ENCODE measurements at regions not wholly inside any gene's neighbourhood (a gene's known extent, or its start where the extent isn't known, plus 50 kb on each side); places are given as distances from the start of the nearest gene placed in this dataset.

GRCh38 chr14:98385851-98386250, 886.1 kb downstream of the BCL11B start:
- DNase-seq = no peak
- H3K9me3 Mint-ChIP-seq = peaks cover 3% of the 10 kb centered on the region
- H3K4me3 Mint-ChIP-seq = no peak overlapping the region
- H3K36me3 Mint-ChIP-seq (ENCODE audit: insufficient read depth) = no peaks in the 10 kb centered on the region
- no peaks in the 10 kb centered on the region for H3K4me1 Mint-ChIP-seq (ENCODE audit: low read depth)
- no peak for ATAC-seq
- H3K27me3 Mint-ChIP-seq (ENCODE audit: low read depth) = no peaks in the 10 kb centered on the region

- Mint-ChIP-seq H3K9me3 (no peaks in the 10 kb centered on the region), H3K36me3 (ENCODE audit: insufficient read depth) (no peaks in the 10 kb centered on the region), H3K27me3 (ENCODE audit: low read depth) (no peaks in the 10 kb centered on the region), H3K4me3 (no peak overlapping the region), H3K4me1 (ENCODE audit: low read depth) (no peaks in the 10 kb centered on the region)
- DNase-seq (no peak), ATAC-seq (no peak)
Observed at GRCh38 chr14:98391061-98391460, 880.9 kb downstream of the BCL11B start.

GRCh38 chr14:98393527-98393926, 878.5 kb downstream of the BCL11B start:
- no peaks in the 10 kb centered on the region for H3K36me3 Mint-ChIP-seq (ENCODE audit: insufficient read depth)
- DNase-seq = no peak
- H3K27me3 Mint-ChIP-seq (ENCODE audit: low read depth) = no peaks in the 10 kb centered on the region
- no peaks in the 10 kb centered on the region for H3K4me1 Mint-ChIP-seq (ENCODE audit: low read depth)
- H3K4me3 Mint-ChIP-seq = no peak overlapping the region
- no peaks in the 10 kb centered on the region for H3K9me3 Mint-ChIP-seq
- ATAC-seq = no peak

GRCh38 chr14:98404811-98405210, 867.2 kb downstream of the BCL11B start:
- H3K27me3 Mint-ChIP-seq (ENCODE audit: low read depth) = no peaks in the 10 kb centered on the region
- H3K9me3 Mint-ChIP-seq = no peaks in the 10 kb centered on the region
- H3K4me1 Mint-ChIP-seq (ENCODE audit: low read depth) = peaks cover 13% of the 10 kb centered on the region
- no peak for DNase-seq
- H3K36me3 Mint-ChIP-seq (ENCODE audit: insufficient read depth) = no peaks in the 10 kb centered on the region
- H3K4me3 Mint-ChIP-seq = no peak overlapping the region
- no peak for ATAC-seq

- H3K27me3 Mint-ChIP-seq (ENCODE audit: low read depth) = no peaks in the 10 kb centered on the region
Observed at GRCh38 chr14:98408024-98408555, 863.9 kb downstream of the BCL11B start.

GRCh38 chr14:98408713-98409112, 863.3 kb downstream of the BCL11B start:
- ATAC-seq = peak in 1 of 2 donors; percentile 56
- Mint-ChIP-seq H3K4me3 (no peak overlapping the region), H3K36me3 (ENCODE audit: insufficient read depth) (no peaks in the 10 kb centered on the region), H3K4me1 (ENCODE audit: low read depth) (peaks cover 16% of the 10 kb centered on the region), H3K27me3 (ENCODE audit: low read depth) (no peaks in the 10 kb centered on the region), H3K9me3 (no peaks in the 10 kb centered on the region)
- DNase-seq = no peak

More at GRCh38 chr14:98408024-98408555, 863.9 kb downstream of the BCL11B start:
- no peak for ATAC-seq
- Mint-ChIP-seq H3K4me3 (no peak overlapping the region), H3K36me3 (ENCODE audit: insufficient read depth) (no peaks in the 10 kb centered on the region), H3K4me1 (ENCODE audit: low read depth) (peaks cover 16% of the 10 kb centered on the region), H3K9me3 (no peaks in the 10 kb centered on the region)
- no peak for DNase-seq

- no peak overlapping the region for H3K4me3 Mint-ChIP-seq
- DNase-seq (no peak), ATAC-seq (no peak)
- peaks cover 7% of the 10 kb centered on the region for H3K4me1 Mint-ChIP-seq (ENCODE audit: low read depth)
- no peaks in the 10 kb centered on the region for H3K36me3 Mint-ChIP-seq (ENCODE audit: insufficient read depth)
- H3K9me3 Mint-ChIP-seq = no peaks in the 10 kb centered on the region
- H3K27me3 Mint-ChIP-seq (ENCODE audit: low read depth) = no peaks in the 10 kb centered on the region
Observed at GRCh38 chr14:98411154-98411553, 860.8 kb downstream of the BCL11B start.

GRCh38 chr14:98412431-98412830, 859.6 kb downstream of the BCL11B start:
- H3K9me3 Mint-ChIP-seq = no peaks in the 10 kb centered on the region
- H3K4me3 Mint-ChIP-seq = no peak overlapping the region
- H3K36me3 Mint-ChIP-seq (ENCODE audit: insufficient read depth) = no peaks in the 10 kb centered on the region
- H3K27me3 Mint-ChIP-seq (ENCODE audit: low read depth) = no peaks in the 10 kb centered on the region
- H3K4me1 Mint-ChIP-seq (ENCODE audit: low read depth) = peaks cover 7% of the 10 kb centered on the region
- ATAC-seq = no peak
- no peak for DNase-seq

DNA sequence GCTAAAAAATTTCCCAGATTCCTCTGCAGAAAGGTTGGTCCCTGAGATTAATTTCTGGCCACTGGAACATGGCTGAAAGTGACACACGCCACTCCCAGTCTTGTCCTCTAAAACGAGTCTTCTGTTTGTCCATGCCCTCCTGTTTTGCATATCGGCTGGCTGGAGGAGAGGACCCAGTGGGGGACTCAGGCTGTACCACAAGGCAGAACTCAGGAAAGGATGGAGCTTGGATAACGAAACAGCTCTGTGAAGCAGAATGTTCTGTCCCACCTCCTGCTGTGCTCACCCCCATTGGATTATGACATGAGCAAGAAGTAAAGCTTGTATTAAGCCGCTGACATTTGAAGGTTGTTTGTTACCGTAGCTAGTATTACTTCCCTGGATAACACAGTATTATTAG, 856.2 kb downstream of the BCL11B start:
- Mint-ChIP-seq H3K27me3 (ENCODE audit: low read depth) (no peaks in the 10 kb centered on the region), H3K9me3 (no peaks in the 10 kb centered on the region), H3K4me3 (no peak overlapping the region), H3K36me3 (ENCODE audit: insufficient read depth) (no peaks in the 10 kb centered on the region), H3K4me1 (ENCODE audit: low read depth) (peaks cover 1% of the 10 kb centered on the region)
- no peak for ATAC-seq
- no peak for DNase-seq

GRCh38 chr14:98417001-98417400, 855.0 kb downstream of the BCL11B start:
- no peaks in the 10 kb centered on the region for H3K4me1 Mint-ChIP-seq (ENCODE audit: low read depth)
- no peak for DNase-seq
- no peaks in the 10 kb centered on the region for H3K36me3 Mint-ChIP-seq (ENCODE audit: insufficient read depth)
- H3K9me3 Mint-ChIP-seq = no peaks in the 10 kb centered on the region
- H3K27me3 Mint-ChIP-seq (ENCODE audit: low read depth) = no peaks in the 10 kb centered on the region
- H3K4me3 Mint-ChIP-seq = no peak overlapping the region
- ATAC-seq = no peak

GRCh38 chr14:98428483-98428994, 843.5 kb downstream of the BCL11B start:
- no peak overlapping the region for H3K4me3 Mint-ChIP-seq
- no peaks in the 10 kb centered on the region for H3K36me3 Mint-ChIP-seq (ENCODE audit: insufficient read depth)
- no peaks in the 10 kb centered on the region for H3K27me3 Mint-ChIP-seq (ENCODE audit: low read depth)
- DNase-seq (no peak), ATAC-seq (peak; percentile 28 to 51)
- H3K4me1 Mint-ChIP-seq (ENCODE audit: low read depth) = peaks cover 22% of the 10 kb centered on the region
- no peaks in the 10 kb centered on the region for H3K9me3 Mint-ChIP-seq

GRCh38 chr14:98433436-98433835, 838.6 kb downstream of the BCL11B start:
- peaks cover 25% of the 10 kb centered on the region for H3K4me1 Mint-ChIP-seq (ENCODE audit: low read depth)
- no peak overlapping the region for H3K4me3 Mint-ChIP-seq
- ATAC-seq = no peak
- no peak for DNase-seq
- H3K36me3 Mint-ChIP-seq (ENCODE audit: insufficient read depth) = no peaks in the 10 kb centered on the region
- no peaks in the 10 kb centered on the region for H3K27me3 Mint-ChIP-seq (ENCODE audit: low read depth)
- no peaks in the 10 kb centered on the region for H3K9me3 Mint-ChIP-seq

DNA sequence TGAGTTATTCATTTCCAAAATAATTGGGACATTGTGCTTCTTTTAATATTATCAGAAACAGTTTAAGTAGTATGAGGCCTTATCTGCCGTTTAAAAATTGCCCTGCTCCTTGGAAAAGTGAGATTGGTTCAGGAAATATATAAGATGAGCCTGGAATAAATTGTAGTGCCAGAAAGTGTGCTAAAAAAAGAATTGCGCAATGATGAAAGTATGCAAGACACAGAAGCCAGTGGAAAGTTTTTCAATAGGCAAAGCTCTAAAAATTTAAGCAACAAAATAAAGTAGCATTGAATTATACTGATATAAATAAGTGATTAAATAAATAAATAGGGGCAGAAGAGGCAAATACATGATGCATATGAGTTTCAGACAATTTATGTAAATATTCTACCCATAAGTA, 834.9 kb downstream of the BCL11B start:
- H3K4me1 Mint-ChIP-seq (ENCODE audit: low read depth) = peaks cover 19% of the 10 kb centered on the region
- no peaks in the 10 kb centered on the region for H3K36me3 Mint-ChIP-seq (ENCODE audit: insufficient read depth)
- no peaks in the 10 kb centered on the region for H3K27me3 Mint-ChIP-seq (ENCODE audit: low read depth)
- no peak for ATAC-seq
- peaks cover 5% of the 10 kb centered on the region for H3K9me3 Mint-ChIP-seq
- no peak overlapping the region for H3K4me3 Mint-ChIP-seq
- no peak for DNase-seq

DNA sequence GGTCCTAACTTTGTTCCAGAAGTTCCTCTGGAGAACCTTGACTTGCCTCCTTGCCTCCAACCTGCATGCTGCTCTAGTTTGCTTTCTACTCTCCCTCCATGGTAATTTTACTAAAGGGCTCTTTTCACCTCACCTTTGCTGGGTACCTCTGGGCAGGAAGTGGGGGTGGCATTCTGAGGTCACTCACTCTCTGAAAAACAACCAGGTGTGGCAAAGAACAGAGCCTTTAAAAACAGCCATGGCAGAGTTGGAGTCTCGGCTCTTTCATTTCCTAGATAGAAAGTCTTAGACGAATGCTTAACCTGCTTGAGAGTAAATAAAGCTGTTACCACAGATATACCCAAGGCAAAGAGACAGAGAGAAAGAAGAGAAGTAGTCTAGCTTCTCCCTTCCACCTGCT, 827.9 kb downstream of the BCL11B start:
- peak overlapping the region; percentile 8 for H3K4me3 Mint-ChIP-seq
- H3K27me3 Mint-ChIP-seq (ENCODE audit: low read depth) = no peaks in the 10 kb centered on the region
- H3K4me1 Mint-ChIP-seq (ENCODE audit: low read depth) = peaks cover 39% of the 10 kb centered on the region

DNA sequence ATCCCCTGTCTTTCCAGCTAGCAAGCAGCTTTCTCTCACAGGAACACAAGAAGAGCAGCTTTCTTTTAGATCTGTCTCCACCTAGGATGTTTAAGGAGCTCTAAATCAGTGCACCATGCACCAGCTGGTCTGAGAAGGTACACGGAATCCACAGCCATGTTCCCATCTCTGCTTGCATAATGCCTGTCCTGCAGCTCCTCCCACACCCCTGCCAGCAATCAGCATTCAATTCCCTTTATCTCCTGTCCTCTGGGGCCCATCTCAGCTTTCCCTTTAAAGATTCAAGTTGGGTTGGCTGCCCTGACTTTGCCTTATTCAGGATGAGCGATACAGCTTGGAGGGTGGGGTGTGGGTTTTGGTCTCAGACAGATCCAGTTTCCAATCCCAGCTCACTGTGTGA, 826.3 kb downstream of the BCL11B start:
- DNase-seq (no peak), ATAC-seq (no peak)
- Mint-ChIP-seq H3K4me3 (no peak overlapping the region), H3K27me3 (ENCODE audit: low read depth) (no peaks in the 10 kb centered on the region), H3K9me3 (peaks cover 4% of the 10 kb centered on the region), H3K36me3 (ENCODE audit: insufficient read depth) (no peaks in the 10 kb centered on the region), H3K4me1 (ENCODE audit: low read depth) (peaks cover 39% of the 10 kb centered on the region)

More for the DNA sequence above, 827.9 kb downstream of the BCL11B start:
- peak; percentile 15 for DNase-seq
- Mint-ChIP-seq H3K36me3 (ENCODE audit: insufficient read depth) (no peaks in the 10 kb centered on the region), H3K9me3 (peaks cover 8% of the 10 kb centered on the region)
- ATAC-seq = peak in 1 of 2 donors; percentile 21
